Gastrocnemius medialis (tissue), 4 donors: ENCODE measurements at regions not wholly inside any gene's neighbourhood (a gene's known extent, or its start where the extent isn't known, plus 50 kb on each side); places are given as distances from the start of the nearest gene placed in this dataset.

Experiments
- ATAC-seq, 2 donors: fragments of 150-250 bp; one replicate each; pipeline ENCODE4 v1.9.1; 2016
- DNase-seq, 2 donors: peaks; one replicate each; pipeline ENCODE4 v3.0.0-alpha.2; 2019
- H3K27ac ChIP-seq, 4 donors: fragments of 200-600 bp; sonication (generic); 1 replicate in 1 of 4; 2 replicates in 3 of 4; pipeline ENCODE4 v1.5.1; 2016 to 2018; ENCODE audit warnings: mild to moderate bottlenecking in 2 of 4, moderate library complexity in 1 of 4
- H3K27me3 ChIP-seq, 3 donors: fragments of 200-600 bp; sonication (generic) in 2 of 3; 1 replicate in 1 of 3; 2 replicates in 2 of 3; pipeline versions ENCODE4 v1.5.1 to v1.6.0; 2016 to 2019; ENCODE audit warnings: mild to moderate bottlenecking in 1 of 3, moderate library complexity in 1 of 3
- H3K36me3 ChIP-seq, 2 donors: fragments of 200-600 bp; sonication (generic) in 1 of 2; one replicate each; pipeline ENCODE4 v1.5.1; 2017 to 2018
- H3K4me1 ChIP-seq, 2 donors: fragments of 200-600 bp; sonication (generic) in 1 of 2; one replicate each; pipeline ENCODE4 v1.5.1; 2016 to 2017; ENCODE audit warnings: mild to moderate bottlenecking in 2 of 2
- H3K4me3 ChIP-seq, 4 donors: fragments of 200-600 bp; sonication (generic) in 3 of 4; 1 replicate in 1 of 4; 2 replicates in 3 of 4; pipeline ENCODE4 v1.5.1; 2016 to 2019; ENCODE audit warnings: mild to moderate bottlenecking in 2 of 4
- H3K9me3 ChIP-seq, 3 donors: fragments of 200-600 bp; sonication (generic) in 2 of 3; 1 replicate in 1 of 3; 2 replicates in 2 of 3; pipeline ENCODE4 v1.5.1; 2016 to 2019
- POLR2A ChIP-seq, 2 donors: fragments of 450-650 bp; IDR thresholded peaks; one replicate each; pipeline ENCODE4 v1.6.1; 2017; ENCODE audit warnings: antibody characterized with exemption in 2 of 2, mild to moderate bottlenecking in 2 of 2, moderate library complexity in 2 of 2
- in situ Hi-C, 4 donors: fragments of 200-750 bp; cut with MboI; loops; one replicate each; pipeline versions ENCODE4 v1.15.0 to v1.8.0; 2017; ENCODE audit warnings: low sequenced_read_pairs in 4 of 4
- intact Hi-C: fragments of 100-400 bp; cut with DNase I; formaldehyde crosslinking; loops from one replicate; pipeline ENCODE4 v1.15.1; 2023; ENCODE audit warnings: low total_unique reads
- TF ChIP-seq, protein P1 (sequence below), 5 experiments: fragments of 450-650 bp in 3 of 5; fragments of 200-600 bp in 2 of 5; sonication (generic) in 2 of 5; IDR thresholded peaks in 4 of 5; conservative IDR thresholded peaks in 1 of 5; 1 replicate in 4 of 5; 2 replicates in 1 of 5; pipeline ENCODE4 v1.5.1; 2016 to 2019; ENCODE audit warnings: antibody characterized with exemption in 5 of 5, mild to moderate bottlenecking in 3 of 5, moderate library complexity in 3 of 5

DNA sequence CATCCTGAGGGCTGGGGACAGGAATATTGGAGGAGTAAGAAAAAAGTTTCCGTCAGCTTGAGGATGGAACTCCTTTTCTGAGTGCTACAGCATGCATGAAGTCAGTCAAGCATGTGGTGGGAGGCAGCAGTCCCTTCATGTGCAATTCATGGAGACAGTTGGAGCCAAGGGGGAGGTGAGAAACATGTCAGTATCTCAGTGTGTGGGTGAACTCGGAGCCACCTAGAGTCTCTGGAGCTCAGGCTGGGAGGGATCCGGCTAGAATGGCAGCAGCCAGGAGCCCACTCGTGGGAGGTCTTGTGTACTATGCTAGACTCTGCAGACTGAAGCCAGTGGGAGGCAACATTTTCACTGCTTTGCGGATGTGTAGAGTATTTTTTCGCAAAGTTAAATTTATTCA lies 60.3 kb downstream of the AVPR1A start:
- in situ Hi-C loops (no loop called here), intact Hi-C loops (no loop called here)
- no peaks in the 10 kb centered on the region for H3K27me3 ChIP-seq

DNA sequence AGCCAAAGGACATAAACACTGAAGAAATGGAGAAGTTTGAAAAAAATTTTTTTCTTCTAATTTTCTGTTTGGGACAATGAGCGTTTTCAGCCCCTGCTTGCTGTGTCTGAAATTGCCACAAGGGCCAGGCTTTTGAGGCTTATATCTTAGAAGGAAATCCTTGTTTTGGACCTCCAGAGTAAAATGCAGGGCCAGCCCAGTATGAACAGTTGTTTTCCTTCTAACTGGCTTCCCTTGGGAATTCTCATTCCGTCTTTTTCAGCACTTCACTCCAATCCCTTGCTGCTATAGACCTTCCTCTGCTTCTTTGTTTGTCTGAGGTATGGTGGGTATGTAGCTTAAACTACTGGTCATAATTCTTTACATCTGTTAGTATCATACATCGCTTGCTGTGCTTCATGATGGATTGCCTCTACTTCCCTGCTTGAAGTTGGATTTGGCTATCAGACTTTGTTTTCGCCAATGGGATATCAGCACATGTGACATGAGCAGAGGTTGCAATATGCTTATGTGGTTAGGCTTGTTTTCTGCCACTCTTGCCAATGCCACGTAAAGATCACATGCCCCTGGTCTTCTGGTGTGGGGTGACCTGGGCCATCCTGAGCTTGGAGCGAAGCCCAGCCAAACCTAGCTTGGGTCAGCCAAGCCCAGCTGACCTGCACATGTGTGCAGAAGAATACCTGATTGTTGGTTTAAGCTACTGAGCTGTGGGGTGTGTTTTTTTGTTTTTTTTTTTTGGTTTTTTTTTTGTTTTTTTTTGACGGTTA lies 64.7 kb downstream of the AVPR1A start:
- Histone ChIP-seq H3K36me3 (no peaks in the 10 kb centered on the region), H3K27ac (no peak overlapping the region), H3K27me3 (no peaks in the 10 kb centered on the region), H3K4me3 (no peak overlapping the region), H3K4me1 (no peaks in the 10 kb centered on the region), H3K9me3 (no peaks in the 10 kb centered on the region)
- DNase-seq (no peak), ATAC-seq (no peak)
- in situ Hi-C loops, result no loop called here
- TF ChIP-seq POLR2A (IDR thresholded peaks at IDR 0.05), result no peak
- TF ChIP-seq, protein P1, sequence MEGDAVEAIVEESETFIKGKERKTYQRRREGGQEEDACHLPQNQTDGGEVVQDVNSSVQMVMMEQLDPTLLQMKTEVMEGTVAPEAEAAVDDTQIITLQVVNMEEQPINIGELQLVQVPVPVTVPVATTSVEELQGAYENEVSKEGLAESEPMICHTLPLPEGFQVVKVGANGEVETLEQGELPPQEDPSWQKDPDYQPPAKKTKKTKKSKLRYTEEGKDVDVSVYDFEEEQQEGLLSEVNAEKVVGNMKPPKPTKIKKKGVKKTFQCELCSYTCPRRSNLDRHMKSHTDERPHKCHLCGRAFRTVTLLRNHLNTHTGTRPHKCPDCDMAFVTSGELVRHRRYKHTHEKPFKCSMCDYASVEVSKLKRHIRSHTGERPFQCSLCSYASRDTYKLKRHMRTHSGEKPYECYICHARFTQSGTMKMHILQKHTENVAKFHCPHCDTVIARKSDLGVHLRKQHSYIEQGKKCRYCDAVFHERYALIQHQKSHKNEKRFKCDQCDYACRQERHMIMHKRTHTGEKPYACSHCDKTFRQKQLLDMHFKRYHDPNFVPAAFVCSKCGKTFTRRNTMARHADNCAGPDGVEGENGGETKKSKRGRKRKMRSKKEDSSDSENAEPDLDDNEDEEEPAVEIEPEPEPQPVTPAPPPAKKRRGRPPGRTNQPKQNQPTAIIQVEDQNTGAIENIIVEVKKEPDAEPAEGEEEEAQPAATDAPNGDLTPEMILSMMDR (IDR thresholded peaks at IDR 0.05 in 4 of 5, conservative IDR thresholded peaks at IDR 0.05 in 1 of 5), result no peak
- intact Hi-C loops, result no loop called here

More for the DNA sequence above, 60.3 kb downstream of the AVPR1A start:
- ATAC-seq, result no peak
- Histone ChIP-seq H3K9me3 (no peaks in the 10 kb centered on the region), H3K27ac (no peak overlapping the region), H3K4me3 (no peak overlapping the region), H3K36me3 (no peaks in the 10 kb centered on the region), H3K4me1 (no peaks in the 10 kb centered on the region)
- DNase-seq, result no peak
- TF ChIP-seq, protein P1 (IDR thresholded peaks at IDR 0.05 in 4 of 5, conservative IDR thresholded peaks at IDR 0.05 in 1 of 5), result no peak
- no peak for TF ChIP-seq POLR2A (IDR thresholded peaks at IDR 0.05)

DNA sequence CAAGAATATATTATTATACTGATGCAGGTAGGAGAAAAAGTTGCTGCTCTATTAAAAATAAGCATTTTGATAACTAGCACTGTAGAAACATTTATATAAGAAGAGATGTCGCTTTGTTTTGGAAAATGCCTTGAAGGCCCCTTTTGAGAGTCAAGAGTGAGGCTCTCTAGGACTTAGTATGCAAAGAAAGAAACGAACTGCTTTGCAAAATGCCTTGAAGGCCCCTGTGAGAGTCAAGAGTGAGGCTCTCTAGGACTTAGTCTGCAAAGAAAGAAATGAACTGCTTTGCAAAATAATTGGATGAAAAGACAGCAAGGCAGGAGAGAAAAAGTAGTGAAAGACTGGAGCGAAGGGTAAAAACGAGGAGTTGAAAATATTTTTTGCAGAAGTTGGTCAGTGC lies 65.9 kb downstream of the AVPR1A start:
- intact Hi-C loops, result no loop called here

DNA sequence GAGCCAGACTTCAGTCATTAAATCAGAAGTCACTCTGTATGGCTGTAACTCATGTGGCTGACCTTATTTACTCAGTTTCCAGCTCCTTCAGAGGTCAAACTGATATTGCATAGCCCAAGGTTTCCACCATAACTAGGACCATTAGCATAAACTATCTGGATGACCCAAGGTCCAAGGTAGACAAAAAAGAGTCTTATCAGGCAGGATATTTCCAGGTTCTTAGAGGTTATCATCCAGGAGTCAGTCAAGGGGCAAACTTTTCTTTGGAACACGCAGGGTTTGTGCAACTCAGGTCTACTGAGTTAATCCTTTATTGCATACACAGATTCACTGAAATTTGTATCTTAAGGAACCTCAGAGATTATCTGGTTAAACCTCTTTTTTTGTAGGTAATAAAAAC lies 66.5 kb downstream of the AVPR1A start:
- in situ Hi-C loops, result no loop called here
- intact Hi-C loops, result no loop called here

More for the DNA sequence above, 65.9 kb downstream of the AVPR1A start:
- Histone ChIP-seq H3K4me1 (no peaks in the 10 kb centered on the region), H3K27me3 (no peaks in the 10 kb centered on the region), H3K9me3 (no peaks in the 10 kb centered on the region), H3K27ac (no peak overlapping the region), H3K4me3 (no peak overlapping the region), H3K36me3 (no peaks in the 10 kb centered on the region)
- TF ChIP-seq, protein P1 (IDR thresholded peaks at IDR 0.05 in 4 of 5, conservative IDR thresholded peaks at IDR 0.05 in 1 of 5), result no peak
- TF ChIP-seq POLR2A (IDR thresholded peaks at IDR 0.05), result no peak
- in situ Hi-C loops, result no loop called here
- ATAC-seq (no peak), DNase-seq (no peak)

More for the DNA sequence above, 66.5 kb downstream of the AVPR1A start:
- ATAC-seq, result no peak
- no peak for DNase-seq
- no peaks in the 10 kb centered on the region for H3K27me3 ChIP-seq
- no peaks in the 10 kb centered on the region for H3K4me1 ChIP-seq
- H3K36me3 ChIP-seq, result no peaks in the 10 kb centered on the region
- H3K9me3 ChIP-seq, result no peaks in the 10 kb centered on the region
- no peak overlapping the region for H3K27ac ChIP-seq
- TF ChIP-seq POLR2A (IDR thresholded peaks at IDR 0.05), result no peak
- TF ChIP-seq, protein P1 (IDR thresholded peaks at IDR 0.05 in 4 of 5, conservative IDR thresholded peaks at IDR 0.05 in 1 of 5), result no peak
- H3K4me3 ChIP-seq, result no peak overlapping the region
